SK-N-SH treated with all-trans-retinoic acid at 6 μM for 48 hours (cell line): ENCODE measurements at regions not wholly inside any gene's neighbourhood (a gene's known extent, or its start where the extent isn't known, plus 50 kb on each side); places are given as distances from the start of the nearest gene placed in this dataset.

Source experiments
- ATAC-seq: fragments of 200-7000 bp; cut with Tn5 transposase; 3 replicates; pipeline ENCODE4 v1.9.1; 2020; ENCODE audit warnings: mild to moderate bottlenecking, moderate library complexity
- ARNTL ChIP-seq: fragments of 450-650 bp; formaldehyde crosslinking; IDR thresholded peaks from 2 replicates; pipeline ENCODE4 v1.5.0; 2020; ENCODE audit warnings: low read depth, mild to moderate bottlenecking, moderate library complexity, borderline replicate concordance
- BACH2 ChIP-seq: fragments of 250-450 bp; sonication (Bioruptor Pico); IDR thresholded peaks from 2 replicates; pipeline ENCODE4 v1.9.0; 2021; ENCODE audit warnings: mild to moderate bottlenecking, borderline replicate concordance
- CREB5 ChIP-seq: fragments of 250-450 bp; sonication (Bioruptor Pico); IDR thresholded peaks from 2 replicates; pipeline ENCODE4 v1.5.1; 2020; ENCODE audit warnings: low read depth, mild to moderate bottlenecking, moderate library complexity
- CSDC2 ChIP-seq: fragments of 250-450 bp; sonication (Bioruptor Pico); IDR thresholded peaks from 2 replicates; pipeline ENCODE4 v1.5.0; 2020; ENCODE audit warnings: mild to moderate bottlenecking, moderate library complexity
- CSRNP3 ChIP-seq: fragments of 250-450 bp; sonication (Bioruptor Pico); IDR thresholded peaks from 2 replicates; pipeline ENCODE4 v1.5.1; 2021; ENCODE audit warnings: mild to moderate bottlenecking, moderate library complexity
- ESRRG ChIP-seq: fragments of 250-450 bp; sonication (Bioruptor Pico); IDR thresholded peaks from 2 replicates; pipeline ENCODE4 v1.6.1; 2021; ENCODE audit warnings: mild to moderate bottlenecking
- GLIS3 ChIP-seq: fragments of 250-450 bp; sonication (Bioruptor Pico); IDR thresholded peaks from 2 replicates; pipeline ENCODE4 v1.5.0; 2020; ENCODE audit warnings: mild to moderate bottlenecking, moderate library complexity
- ISL1 ChIP-seq: fragments of 250-450 bp; sonication (Bioruptor Pico); IDR thresholded peaks from 2 replicates; pipeline ENCODE4 v2.1.2; 2022; ENCODE audit warnings: mild to moderate bottlenecking, moderate library complexity
- OSR1 ChIP-seq: fragments of 250-450 bp; sonication (Bioruptor Pico); IDR thresholded peaks from 2 replicates; pipeline ENCODE4 v1.8.0; 2022; ENCODE audit warnings: moderate library complexity, mild to moderate bottlenecking, inconsistent platforms
- PATZ1 ChIP-seq: fragments of 250-450 bp; sonication (Bioruptor Pico); IDR thresholded peaks from 2 replicates; pipeline ENCODE4 v1.8.0; 2020; ENCODE audit warnings: mild to moderate bottlenecking, moderate library complexity, borderline replicate concordance
- PPARA ChIP-seq: fragments of 250-450 bp; sonication (Bioruptor Pico); IDR thresholded peaks from 2 replicates; pipeline ENCODE4 v1.5.0; 2020; ENCODE audit warnings: mild to moderate bottlenecking, borderline replicate concordance
- RARB ChIP-seq: fragments of 250-450 bp; sonication (Bioruptor Pico); IDR thresholded peaks from 2 replicates; pipeline ENCODE4 v1.8.0; 2021; ENCODE audit warnings: mild to moderate bottlenecking, moderate library complexity
- SNAI2 ChIP-seq: fragments of 250-450 bp; sonication (Bioruptor Pico); IDR thresholded peaks from 2 replicates; pipeline ENCODE4 v1.5.0; 2020; ENCODE audit warnings: mild to moderate bottlenecking, moderate library complexity
- TCF4 ChIP-seq: fragments of 250-450 bp; sonication (Bioruptor Pico); IDR thresholded peaks from 2 replicates; pipeline ENCODE4 v1.8.0; 2021; ENCODE audit warnings: mild to moderate bottlenecking, moderate library complexity, borderline replicate concordance
- TOX ChIP-seq: fragments of 250-450 bp; sonication (Bioruptor Pico); IDR thresholded peaks from 2 replicates; pipeline ENCODE4 v1.8.0; 2021; ENCODE audit warnings: mild to moderate bottlenecking, moderate library complexity, borderline replicate concordance
- TSHZ2 ChIP-seq: fragments of 250-450 bp; sonication (Bioruptor Pico); IDR thresholded peaks from 2 replicates; pipeline ENCODE4 v1.5.0; 2020; ENCODE audit warnings: mild to moderate bottlenecking, moderate library complexity
- ZC3H10 ChIP-seq: fragments of 250-450 bp; sonication (Bioruptor Pico); IDR thresholded peaks from 2 replicates; pipeline ENCODE4 v1.5.1; 2021; ENCODE audit warnings: mild to moderate bottlenecking, moderate library complexity
- ZFP3 ChIP-seq: fragments of 250-450 bp; sonication (Bioruptor Pico); IDR thresholded peaks from 2 replicates; pipeline ENCODE4 v1.5.0; 2020; ENCODE audit warnings: mild to moderate bottlenecking, moderate library complexity
- ZFP30 ChIP-seq: fragments of 450-650 bp; formaldehyde crosslinking; IDR thresholded peaks from 2 replicates; pipeline ENCODE4 v1.5.0; 2022; ENCODE audit warnings: mild to moderate bottlenecking, moderate library complexity
- ZNF565 ChIP-seq: fragments of 450-650 bp; formaldehyde crosslinking; conservative IDR thresholded peaks from 2 replicates; pipeline ENCODE4 v1.5.0; 2020; ENCODE audit warnings: low read depth, mild to moderate bottlenecking, moderate library complexity
- ZNF70 ChIP-seq: fragments of 450-650 bp; formaldehyde crosslinking; IDR thresholded peaks from 2 replicates; pipeline ENCODE4 v1.5.0; 2020; ENCODE audit warnings: mild to moderate bottlenecking, moderate library complexity
- ZNF8 ChIP-seq: fragments of 450-650 bp; formaldehyde crosslinking; IDR thresholded peaks from 2 replicates; pipeline ENCODE4 v1.5.0; 2020; ENCODE audit warnings: mild to moderate bottlenecking, moderate library complexity

- ATAC-seq = peak; percentile 79
- no peak for TF ChIP-seq BACH2 (CRISPR knock-in tag)
- no peak for TF ChIP-seq ZNF8 (CRISPR knock-in tag)
- TF ChIP-seq ZNF565 (CRISPR knock-in tag) = no peak
- no peak for TF ChIP-seq CSRNP3 (CRISPR knock-in tag)
- no peak for TF ChIP-seq ZFP3 (CRISPR knock-in tag)
- no peak for TF ChIP-seq ZC3H10
- TF ChIP-seq GLIS3 = no peak
- TF ChIP-seq TOX = no peak
- no peak for TF ChIP-seq SNAI2 (CRISPR knock-in tag)
- TF ChIP-seq ZNF70 (CRISPR knock-in tag) = no peak
- no peak for TF ChIP-seq RARB (CRISPR knock-in tag)
Measured at GRCh38 chr12:126191031-126191891, 1126.0 kb downstream of the AACS start.

DNA sequence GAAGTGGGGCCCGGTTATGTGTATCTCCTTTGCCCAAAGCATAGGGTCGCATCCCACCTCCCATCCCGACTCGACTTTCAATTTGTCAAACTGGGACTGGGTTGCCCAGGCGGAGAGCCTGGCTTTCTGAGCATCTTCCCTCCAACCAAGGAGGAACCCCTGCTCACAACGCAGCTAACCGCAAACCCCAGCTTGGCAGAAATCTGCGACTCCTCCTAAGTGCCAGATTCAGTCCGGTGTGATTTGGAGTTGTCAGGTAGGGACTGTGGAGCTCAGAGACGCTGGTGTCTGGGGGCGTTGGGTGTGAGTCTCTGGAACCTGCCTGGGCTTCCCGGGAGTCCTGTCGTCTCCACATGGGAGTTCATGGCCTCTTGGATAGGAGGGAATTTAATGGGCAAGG lies 1126.7 kb downstream of the AACS start:
- TF ChIP-seq ARNTL (CRISPR knock-in tag) = no peak
- no peak for TF ChIP-seq ZNF8 (CRISPR knock-in tag)
- TF ChIP-seq RARB (CRISPR knock-in tag) = no peak
- TF ChIP-seq ESRRG (CRISPR knock-in tag) = no peak
- TF ChIP-seq ZNF70 (CRISPR knock-in tag) = no peak
- TF ChIP-seq SNAI2 (CRISPR knock-in tag) = no peak
- ATAC-seq = no peak

DNA sequence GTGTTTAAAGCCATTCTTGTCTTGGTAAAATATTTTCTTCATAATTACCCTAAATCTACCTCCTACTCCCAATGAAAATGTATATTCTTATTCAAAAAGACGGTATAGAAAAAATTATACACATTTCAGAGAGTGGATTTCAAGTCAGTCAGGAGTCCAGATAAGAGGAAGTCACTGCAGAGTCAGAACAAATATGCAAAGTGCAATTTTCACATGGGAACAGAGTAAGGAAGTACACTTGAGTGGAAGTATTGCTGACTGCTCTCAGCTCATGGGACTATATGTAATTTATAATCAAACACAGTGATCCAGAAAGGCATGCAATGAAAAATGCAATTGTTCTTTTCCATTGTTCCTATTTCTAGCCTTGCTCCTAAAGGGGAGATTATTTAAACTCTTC lies 1128.0 kb downstream of the AACS start:
- ATAC-seq = no peak
- TF ChIP-seq ESRRG (CRISPR knock-in tag) (no peak), PATZ1 (CRISPR knock-in tag) (no peak), ZC3H10 (no peak), ZNF8 (CRISPR knock-in tag) (no peak), BACH2 (CRISPR knock-in tag) (no peak), ZNF565 (CRISPR knock-in tag) (no peak), ISL1 (CRISPR knock-in tag) (no peak), CREB5 (no peak), GLIS3 (no peak), CSRNP3 (CRISPR knock-in tag) (no peak), CSDC2 (CRISPR knock-in tag) (no peak), TSHZ2 (no peak), ZNF70 (CRISPR knock-in tag) (no peak), TOX (no peak), SNAI2 (CRISPR knock-in tag) (no peak), TCF4 (CRISPR knock-in tag) (no peak), OSR1 (CRISPR knock-in tag) (no peak), ZFP30 (no peak), PPARA (CRISPR knock-in tag) (no peak), ARNTL (CRISPR knock-in tag) (no peak)
- TF ChIP-seq, all 23 proteins: peak for 0
